ENCODE measurements at regions not wholly inside any gene's neighbourhood (a gene's known extent, or its start where the extent isn't known, plus 50 kb on each side); places are given as distances from the start of the nearest gene placed in this dataset.

DNA sequence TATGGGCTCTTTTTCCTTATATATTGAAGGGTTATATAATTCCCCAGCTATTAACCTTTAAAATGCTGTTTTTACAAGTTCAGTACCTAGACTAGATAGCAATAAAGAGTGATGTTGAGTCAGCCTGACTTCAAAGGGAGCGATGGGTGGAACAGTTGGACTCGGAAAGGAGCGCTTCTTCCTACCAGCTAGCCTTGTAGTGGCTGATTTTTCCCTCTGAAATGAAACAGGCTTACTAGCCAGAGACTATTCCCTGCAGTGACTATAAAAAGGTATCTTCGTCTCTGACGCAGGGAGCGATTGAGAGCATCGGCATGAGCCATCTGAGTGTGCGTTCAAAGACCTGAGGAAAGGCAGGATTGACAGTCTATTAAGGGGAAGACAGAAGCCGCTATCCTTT lies 66.0 kb upstream of the GRAMD1B start:
- TF ChIP-seq, protein P1, sequence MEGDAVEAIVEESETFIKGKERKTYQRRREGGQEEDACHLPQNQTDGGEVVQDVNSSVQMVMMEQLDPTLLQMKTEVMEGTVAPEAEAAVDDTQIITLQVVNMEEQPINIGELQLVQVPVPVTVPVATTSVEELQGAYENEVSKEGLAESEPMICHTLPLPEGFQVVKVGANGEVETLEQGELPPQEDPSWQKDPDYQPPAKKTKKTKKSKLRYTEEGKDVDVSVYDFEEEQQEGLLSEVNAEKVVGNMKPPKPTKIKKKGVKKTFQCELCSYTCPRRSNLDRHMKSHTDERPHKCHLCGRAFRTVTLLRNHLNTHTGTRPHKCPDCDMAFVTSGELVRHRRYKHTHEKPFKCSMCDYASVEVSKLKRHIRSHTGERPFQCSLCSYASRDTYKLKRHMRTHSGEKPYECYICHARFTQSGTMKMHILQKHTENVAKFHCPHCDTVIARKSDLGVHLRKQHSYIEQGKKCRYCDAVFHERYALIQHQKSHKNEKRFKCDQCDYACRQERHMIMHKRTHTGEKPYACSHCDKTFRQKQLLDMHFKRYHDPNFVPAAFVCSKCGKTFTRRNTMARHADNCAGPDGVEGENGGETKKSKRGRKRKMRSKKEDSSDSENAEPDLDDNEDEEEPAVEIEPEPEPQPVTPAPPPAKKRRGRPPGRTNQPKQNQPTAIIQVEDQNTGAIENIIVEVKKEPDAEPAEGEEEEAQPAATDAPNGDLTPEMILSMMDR (IDR thresholded peaks at IDR 0.05): no peak
- TF ChIP-seq POLR2AphosphoS5 (IDR thresholded peaks at IDR 0.05) (no peak), POLR2A (IDR thresholded peaks at IDR 0.05) (no peak)

Measured in stomach (tissue), 4 donors.